ENCODE measurements at regions not wholly inside any gene's neighbourhood (a gene's known extent, or its start where the extent isn't known, plus 50 kb on each side); places are given as distances from the start of the nearest gene placed in this dataset.

DNA sequence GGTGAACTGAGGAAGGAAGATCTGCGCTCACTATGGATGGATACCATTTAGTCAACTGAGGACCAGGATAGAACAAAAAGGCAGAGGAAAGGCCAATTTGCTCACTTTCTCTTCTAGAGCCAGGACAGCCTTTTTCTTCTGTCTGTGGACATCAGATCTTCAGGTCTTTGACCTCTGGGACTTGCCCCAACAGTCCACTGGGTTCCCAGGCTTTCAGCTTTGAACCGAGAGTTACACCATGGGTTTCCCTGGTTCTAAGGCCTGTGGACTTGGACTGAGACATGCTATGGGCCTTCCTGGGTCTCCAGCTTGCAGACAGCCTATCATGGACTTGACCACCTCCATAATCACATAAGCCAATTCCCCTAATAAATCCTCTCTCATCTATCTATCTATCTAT is 232.0 kb downstream of the IPO8 start:
- TF ChIP-seq POLR2A (IDR thresholded peaks at IDR 0.05) (no peak), POLR2AphosphoS5 (IDR thresholded peaks at IDR 0.05) (no peak), EP300 (IDR thresholded peaks at IDR 0.05; ENCODE audit: low read depth) (no peak)
- TF ChIP-seq, protein P1, sequence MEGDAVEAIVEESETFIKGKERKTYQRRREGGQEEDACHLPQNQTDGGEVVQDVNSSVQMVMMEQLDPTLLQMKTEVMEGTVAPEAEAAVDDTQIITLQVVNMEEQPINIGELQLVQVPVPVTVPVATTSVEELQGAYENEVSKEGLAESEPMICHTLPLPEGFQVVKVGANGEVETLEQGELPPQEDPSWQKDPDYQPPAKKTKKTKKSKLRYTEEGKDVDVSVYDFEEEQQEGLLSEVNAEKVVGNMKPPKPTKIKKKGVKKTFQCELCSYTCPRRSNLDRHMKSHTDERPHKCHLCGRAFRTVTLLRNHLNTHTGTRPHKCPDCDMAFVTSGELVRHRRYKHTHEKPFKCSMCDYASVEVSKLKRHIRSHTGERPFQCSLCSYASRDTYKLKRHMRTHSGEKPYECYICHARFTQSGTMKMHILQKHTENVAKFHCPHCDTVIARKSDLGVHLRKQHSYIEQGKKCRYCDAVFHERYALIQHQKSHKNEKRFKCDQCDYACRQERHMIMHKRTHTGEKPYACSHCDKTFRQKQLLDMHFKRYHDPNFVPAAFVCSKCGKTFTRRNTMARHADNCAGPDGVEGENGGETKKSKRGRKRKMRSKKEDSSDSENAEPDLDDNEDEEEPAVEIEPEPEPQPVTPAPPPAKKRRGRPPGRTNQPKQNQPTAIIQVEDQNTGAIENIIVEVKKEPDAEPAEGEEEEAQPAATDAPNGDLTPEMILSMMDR (IDR thresholded peaks at IDR 0.05): no peak
